NCI-H1930 (cell line): ENCODE measurements at regions not wholly inside any gene's neighbourhood (a gene's known extent, or its start where the extent isn't known, plus 50 kb on each side); places are given as distances from the start of the nearest gene placed in this dataset.

Source experiments
- DNase-seq, 2 experiments: peaks; one replicate each; lab custom pipeline; 2025; lab: John Stamatoyannopoulos, UW

DNA sequence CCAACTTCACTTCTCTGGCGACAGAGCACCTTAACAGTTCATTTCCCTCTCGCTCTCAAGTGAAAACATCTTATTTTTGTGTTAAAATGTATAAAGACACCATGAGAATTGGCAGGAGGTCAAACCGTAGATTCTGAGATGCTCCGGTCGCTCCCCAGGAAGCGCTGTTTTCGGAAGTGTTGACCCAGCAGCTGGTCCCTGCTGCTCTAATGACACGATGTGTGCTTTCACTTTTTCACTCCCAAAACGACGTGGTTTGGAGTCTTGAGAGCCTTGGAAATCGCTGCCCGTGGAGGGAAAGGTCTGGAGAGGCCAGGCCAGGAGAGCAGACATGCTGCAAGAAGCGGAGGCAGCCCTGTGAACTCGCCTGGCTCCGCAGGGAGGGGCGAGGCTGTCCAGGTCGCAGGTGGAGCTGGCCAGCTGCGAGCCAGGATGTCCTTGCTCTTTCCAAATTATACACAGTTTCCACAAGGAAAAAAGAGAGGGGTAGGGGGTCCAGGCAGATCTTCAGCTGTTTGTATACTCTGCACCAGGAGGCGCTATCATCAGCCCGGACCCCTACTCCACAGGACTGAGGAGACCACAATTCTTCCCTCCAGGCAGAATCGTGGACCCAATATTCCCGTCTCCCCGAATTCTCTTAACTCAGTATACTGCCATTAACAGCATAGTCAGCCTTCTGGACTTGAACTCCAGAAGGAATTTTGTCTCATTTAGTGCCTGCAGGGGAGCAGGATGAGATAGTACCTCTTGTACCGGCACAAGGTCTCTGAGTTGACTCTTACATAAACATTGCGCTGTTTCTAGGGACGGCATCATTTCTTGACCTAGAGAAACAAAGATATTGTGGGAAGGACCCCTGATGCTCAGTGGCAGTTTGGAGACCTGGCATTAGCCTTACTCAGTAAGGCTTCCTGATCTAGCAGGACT lies 248.6 kb upstream of the ANKRD55 start:
- DNase-seq: no peak

GRCh38 chr5:56480705-56481427 lies 247.7 kb upstream of the ANKRD55 start:
- no peak for DNase-seq

GRCh38 chr5:56480078-56480704 lies 247.1 kb upstream of the ANKRD55 start:
- DNase-seq: no peak

- no peak for DNase-seq
Measured at GRCh38 chr5:56479696-56480077, 246.6 kb upstream of the ANKRD55 start.

GRCh38 chr5:56479126-56479525 lies 246.0 kb upstream of the ANKRD55 start:
- no peak for DNase-seq

DNA sequence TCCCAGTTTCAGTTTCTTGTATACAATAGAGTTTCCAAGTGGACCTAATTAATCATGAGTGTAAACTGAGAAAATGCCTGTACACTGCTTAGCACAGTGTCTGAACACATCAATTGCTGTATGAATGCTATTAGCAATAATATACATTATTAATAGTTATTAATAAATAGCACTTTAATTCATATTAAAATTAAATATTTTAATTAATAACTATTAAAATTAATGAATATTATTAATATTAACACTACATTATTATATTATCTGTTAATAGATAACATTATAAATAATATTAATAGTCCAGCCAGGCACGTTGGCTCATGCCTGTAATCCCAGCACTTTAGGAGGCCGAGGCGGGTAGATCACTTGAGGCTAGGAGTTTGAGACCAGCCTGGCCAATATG lies 244.9 kb upstream of the ANKRD55 start:
- DNase-seq: no peak

DNA sequence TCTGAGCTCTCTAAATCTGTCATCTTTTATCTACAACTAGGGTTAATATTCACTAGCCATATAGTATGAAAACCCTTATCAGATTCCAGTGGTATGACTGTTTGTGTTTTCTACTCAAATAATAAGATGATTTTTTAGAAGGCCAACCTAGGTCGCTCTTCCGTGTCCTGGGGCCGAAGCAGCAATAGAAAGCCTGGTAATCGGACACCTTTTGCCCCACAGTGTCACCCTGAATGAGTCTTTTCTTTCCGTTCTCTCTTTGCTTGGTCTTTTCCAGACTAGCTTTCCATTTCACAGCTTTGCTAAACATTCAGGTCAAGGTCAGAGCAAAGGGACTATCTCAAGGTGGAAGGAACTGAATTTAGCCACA lies 243.3 kb upstream of the ANKRD55 start:
- DNase-seq: no peak

DNA sequence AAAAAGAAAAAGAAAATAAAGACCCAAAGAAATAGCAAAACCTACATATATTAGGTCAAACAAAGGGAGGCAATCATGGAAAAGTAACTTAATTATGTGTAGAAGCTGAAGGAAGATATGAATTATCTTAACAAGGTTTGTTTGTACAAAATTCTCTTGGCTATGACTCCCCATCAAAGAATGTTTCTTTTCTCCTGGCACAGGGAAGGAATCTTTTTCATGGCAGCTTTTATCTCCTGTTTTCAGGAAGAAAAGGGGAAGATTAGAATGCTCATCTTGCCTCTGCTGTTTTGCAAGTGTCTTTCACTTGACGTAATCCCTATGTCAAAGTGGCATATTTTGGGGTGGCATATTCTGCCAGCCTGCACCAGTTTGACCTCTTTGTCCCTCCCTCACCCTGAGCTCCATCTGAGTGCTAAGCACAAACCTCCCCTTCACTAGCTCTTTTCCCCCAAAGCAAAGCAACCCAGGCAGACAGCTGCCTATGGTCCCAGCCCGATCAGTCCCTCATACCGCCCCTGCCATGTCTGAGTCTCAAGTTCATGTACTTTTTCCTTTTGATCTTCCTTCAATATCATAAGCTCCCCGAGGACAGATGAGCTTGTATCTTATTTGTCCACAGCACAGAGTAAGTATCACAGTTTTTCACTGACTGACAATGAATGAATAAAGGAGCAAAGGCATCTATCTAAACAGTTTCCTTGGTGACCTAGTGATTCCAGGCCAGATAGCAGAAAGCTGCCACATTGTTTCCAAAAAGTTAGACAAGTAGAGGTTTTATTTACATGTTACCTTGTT lies 242.8 kb upstream of the ANKRD55 start:
- no peak for DNase-seq

GRCh38 chr5:56471707-56472106 lies 238.6 kb upstream of the ANKRD55 start:
- no peak for DNase-seq

DNA sequence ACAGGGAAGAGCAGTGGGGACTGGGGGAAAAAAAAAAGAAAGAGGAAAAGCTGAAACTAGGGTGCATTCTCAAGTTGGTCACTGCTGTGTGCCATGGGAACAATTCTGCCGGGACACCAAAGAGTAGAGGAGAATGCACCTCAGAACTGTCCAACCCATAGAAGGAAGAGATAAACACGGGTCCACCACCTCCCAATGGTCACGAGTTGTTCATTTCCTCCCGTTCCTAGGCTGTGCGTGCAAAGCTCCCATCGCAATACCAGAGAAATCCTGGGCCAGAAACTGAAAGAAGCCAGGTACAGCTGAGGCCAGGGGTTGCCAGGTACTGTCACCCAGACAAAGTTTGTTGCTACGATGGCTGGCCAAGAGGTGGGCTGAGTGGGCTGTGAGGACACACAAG lies 236.9 kb upstream of the ANKRD55 start:
- DNase-seq: no peak

DNA sequence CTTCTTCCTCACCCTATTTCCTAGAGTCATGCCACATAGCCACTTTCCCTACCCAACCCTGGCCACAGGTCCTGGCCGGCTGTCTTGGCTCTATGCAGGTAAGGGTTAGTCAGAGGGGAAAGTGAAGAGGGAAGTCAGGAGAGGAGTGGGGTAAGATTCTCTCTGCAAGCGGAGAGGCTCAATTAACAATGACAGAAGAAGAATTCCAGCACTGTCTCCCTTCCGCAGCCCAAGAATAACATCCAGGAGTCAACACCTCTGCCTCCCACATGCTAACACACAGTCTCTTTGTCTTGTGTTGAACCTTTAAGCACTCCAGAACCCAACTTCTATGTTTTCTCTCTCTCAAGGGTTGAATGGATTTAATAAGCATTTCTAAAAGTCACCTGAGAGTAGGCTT lies 235.1 kb upstream of the ANKRD55 start:
- no peak for DNase-seq

DNA sequence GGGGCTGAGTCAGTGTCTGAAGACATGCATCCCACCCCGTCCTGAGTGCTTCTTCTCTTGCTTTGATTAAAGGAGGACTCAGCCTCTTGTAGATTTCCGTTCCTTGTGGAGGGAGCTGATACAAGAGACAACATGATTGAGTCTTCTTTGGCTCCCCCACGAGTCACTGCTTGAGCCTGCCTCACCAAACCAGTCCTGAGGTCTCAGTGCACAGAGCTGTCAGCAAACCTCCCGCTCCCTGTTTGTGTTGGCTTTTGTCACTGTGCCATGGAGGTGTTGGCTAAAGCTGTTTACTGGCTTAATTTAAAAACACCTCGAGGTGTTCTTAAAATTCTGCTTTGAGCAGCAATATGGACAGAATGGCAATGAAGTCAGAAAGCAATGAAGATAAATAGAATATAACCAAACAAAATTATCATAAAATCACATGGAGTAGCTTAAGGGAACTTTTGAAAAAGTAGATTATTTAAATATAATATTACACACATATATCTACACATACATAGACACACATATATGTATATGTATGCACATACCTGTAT lies 234.1 kb upstream of the ANKRD55 start:
- no peak for DNase-seq

GRCh38 chr5:56466136-56466816 lies 233.1 kb upstream of the ANKRD55 start:
- no peak for DNase-seq

DNA sequence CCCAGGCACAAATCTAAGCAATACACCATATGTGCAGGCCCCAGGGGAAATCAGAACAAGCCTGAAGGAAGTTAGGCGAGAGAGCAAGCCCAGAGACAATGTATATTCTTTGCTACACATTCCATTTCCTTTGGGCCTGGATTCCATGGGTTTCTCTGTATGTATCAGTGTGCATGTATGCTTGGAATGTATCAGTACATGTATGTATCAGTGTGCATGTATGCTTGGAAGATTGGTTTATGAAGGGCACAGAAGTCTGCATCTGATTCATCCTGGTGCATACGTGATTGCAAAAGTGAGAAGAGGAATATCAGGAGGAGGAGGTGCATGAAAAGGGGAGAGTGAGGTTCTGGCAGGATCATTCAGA lies 232.6 kb upstream of the ANKRD55 start:
- no peak for DNase-seq

- no peak for DNase-seq
Measured at GRCh38 chr5:56464935-56465768, 232.0 kb upstream of the ANKRD55 start.

DNA sequence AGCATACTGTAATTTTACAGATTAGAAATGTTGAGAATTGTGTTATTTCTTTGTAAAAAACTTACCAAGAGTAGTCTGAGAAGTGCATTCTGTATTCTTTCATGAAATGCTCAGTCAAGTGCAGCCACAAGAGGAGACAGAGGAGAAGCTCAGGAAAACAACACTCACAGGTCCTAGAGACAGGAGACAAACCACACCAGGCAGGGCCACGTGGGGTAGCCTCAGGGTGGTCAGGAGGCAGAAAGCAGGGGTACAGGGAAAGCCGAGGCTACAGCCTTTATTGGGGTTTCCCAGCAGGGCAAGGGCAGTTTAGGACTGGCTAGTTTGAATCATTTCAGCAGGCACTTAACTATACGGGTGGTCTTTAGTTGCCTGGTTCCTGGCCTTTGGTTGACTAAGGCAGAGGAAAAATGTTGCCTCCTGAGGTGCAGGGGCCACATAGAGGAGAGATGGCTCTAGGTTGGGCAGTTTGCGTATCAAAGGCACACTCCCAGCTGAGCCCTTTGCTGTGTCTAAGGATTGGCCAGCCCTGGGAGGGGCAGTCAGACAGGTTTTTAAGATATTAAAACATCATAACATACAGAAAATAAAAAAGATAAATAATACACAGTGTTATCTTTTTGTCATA lies 230.9 kb upstream of the ANKRD55 start:
- DNase-seq: no peak

GRCh38 chr5:56461584-56461983 lies 228.5 kb upstream of the ANKRD55 start:
- DNase-seq: no peak

DNA sequence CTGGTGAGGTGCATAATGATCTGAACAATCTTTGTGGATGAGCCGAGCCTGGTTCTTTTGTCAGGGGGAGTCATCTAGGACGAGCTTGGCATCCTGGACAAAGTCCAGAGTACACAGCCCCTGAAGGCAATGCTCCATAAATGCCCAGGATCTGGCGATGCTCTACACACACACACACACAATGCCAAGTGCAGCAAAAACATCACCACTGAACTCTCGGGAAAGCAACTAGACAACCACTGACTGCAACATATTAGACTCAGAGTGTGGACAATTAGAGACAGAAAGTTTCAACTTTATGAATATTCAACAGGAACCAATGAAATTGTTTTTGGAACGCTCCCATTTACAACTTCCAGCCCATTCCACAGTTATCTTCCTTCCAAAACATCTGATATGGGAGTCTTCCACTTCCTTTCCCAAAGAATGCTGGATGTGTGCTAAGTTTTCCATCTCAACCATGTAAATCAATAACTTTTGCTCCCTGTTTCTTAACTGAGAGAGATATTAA lies 227.6 kb upstream of the ANKRD55 start:
- DNase-seq: no peak

- DNase-seq: no peak
Measured at GRCh38 chr5:56460195-56460546, 227.0 kb upstream of the ANKRD55 start.
